ENCODE measurements at regions not wholly inside any gene's neighbourhood (a gene's known extent, or its start where the extent isn't known, plus 50 kb on each side); places are given as distances from the start of the nearest gene placed in this dataset.
"Not testable (repeated sequence)": the region's sequence is repeated elsewhere in the genome, so short reads cannot be mapped to it uniquely, and the experiment has no call there.

DNA sequence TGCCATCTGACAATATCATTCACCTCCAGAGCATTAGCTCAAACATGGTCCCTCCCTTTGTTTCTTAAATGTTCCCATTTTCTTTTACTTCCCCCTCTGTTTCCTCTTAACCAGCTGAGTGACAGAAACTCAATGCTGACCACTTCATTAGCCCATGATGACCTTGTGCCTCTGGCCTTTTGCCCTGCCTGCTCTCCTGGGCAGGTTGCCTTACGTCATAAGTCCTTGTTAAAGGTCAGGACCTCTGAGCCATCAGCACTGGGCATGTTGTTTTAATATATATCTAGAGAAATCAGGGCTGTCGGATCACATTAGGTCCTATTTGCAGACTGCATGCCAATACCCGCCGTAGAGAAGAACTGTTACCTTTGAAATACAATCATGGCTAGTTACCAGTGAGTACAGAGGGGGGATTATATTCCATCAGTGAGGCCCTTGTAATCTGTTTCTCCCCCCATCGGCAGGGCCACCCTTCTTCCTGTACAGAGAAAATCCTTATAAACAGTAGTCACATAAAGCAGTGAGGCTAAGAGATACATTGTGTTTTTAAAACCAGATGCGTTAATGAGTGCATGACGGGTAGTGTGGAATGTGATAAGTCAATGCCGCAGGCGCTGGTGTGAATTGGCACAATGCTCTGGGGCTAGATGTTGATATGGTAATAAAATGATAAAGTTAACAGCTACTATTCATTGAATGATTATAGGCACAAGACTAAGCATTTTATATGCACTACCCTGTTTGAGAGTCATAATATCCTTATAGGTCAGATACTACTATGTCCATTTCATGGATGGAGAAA lies 94.3 kb upstream of the ZFHX3 start:
- no peak for DNase-seq

GRCh38 chr16:73140929-73141328 lies 93.0 kb upstream of the ZFHX3 start:
- no peak for DNase-seq

DNA sequence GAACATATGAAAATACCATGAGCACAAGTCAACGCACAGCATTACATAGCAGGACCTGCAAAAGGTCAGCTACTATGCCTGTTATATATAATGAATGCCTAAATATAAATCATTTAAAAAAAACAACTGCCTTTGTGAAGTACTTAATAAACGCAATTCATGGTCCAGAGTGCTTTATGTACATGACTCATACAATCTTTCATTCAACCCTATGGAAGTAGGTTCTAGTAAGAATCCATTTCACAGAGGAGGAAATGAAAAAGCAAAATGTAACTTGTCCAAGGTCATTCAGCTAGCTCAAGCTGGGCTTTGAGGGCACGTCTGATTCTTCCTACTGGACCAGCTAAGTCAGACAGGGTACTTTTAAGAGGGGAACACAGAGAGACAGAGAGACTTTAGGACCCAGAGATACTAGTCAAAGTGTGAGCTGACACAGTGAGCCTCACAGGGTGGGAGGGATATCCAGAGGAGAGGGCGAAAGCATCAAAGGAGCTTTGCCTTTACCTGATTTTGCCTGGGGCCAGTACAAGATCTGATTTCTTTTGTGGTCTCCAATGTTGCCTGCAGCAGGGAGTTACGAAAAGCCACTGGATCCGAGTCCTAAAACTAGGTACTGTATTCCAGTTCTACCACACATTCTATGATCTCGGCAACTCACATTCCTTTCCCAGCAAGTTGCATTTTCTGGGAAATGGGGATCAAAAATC lies 83.4 kb upstream of the ZFHX3 start:
- no peak for DNase-seq

- DNase-seq = no peak
Observed at GRCh38 chr16:73129455-73129854, 81.5 kb upstream of the ZFHX3 start.

GRCh38 chr16:73126525-73126853 lies 78.6 kb upstream of the ZFHX3 start:
- DNase-seq = no peak

DNA sequence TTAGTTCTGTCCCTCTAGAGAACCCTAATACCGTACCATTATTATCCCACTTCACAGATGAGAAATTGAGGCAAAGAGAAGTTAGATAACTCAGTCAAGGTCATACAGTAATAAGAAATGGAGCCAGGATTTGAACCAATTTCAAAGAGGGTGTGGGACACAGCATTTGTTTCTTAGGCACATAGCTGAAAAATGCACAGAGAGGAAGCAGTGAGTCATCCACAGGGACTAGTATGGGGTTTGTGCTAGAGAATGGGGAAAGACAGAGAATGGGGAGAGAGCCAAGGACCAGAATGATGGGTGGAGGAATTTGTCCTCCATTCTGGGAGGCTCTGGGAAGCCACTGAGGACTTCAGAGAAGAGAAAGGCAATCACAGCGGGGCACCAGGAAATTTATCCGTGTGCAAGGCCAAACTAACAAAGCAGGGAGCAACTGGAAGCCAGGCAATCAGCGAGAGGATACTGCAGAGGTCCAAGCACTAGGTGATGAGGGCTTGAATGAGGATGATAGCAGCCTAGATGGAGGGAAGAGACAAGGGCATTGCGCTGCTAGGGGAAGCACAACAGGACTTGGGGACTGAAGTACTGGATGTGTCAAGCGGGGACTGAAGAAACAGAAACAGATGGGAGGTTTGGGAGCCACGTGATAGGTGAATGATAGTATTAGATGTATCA lies 78.1 kb upstream of the ZFHX3 start:
- DNase-seq = no peak

GRCh38 chr16:73124665-73125375 lies 76.9 kb upstream of the ZFHX3 start:
- no peak for DNase-seq

DNA sequence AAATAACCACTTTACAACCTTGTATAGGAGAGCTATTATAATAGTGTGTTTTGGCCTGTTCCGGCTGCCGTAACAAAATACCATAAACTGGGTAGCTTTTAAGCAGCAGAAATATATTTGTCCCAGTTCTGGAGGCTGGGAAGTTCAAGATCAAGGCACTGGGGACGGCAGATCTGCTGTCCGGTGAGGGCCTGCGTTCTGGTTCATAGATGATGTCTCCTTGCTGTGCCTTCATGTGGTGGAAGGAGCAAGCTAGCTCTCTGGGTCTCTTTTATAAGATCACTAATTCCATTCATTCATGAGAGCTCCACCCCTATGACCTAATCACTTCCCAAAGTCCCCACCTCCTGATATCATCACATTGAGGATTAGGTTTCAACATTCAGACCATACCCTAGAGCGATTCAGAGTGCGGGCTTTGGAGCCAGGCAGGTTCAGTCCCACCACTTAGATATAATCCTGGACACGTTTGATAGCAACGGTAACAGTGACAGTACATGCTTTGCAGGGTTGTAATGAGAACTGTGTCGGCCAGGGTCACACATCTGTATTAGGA lies 76.2 kb upstream of the ZFHX3 start:
- DNase-seq = no peak

- peak; percentile 76 for DNase-seq
Observed at GRCh38 chr16:73122604-73123391, 74.9 kb upstream of the ZFHX3 start.

DNA sequence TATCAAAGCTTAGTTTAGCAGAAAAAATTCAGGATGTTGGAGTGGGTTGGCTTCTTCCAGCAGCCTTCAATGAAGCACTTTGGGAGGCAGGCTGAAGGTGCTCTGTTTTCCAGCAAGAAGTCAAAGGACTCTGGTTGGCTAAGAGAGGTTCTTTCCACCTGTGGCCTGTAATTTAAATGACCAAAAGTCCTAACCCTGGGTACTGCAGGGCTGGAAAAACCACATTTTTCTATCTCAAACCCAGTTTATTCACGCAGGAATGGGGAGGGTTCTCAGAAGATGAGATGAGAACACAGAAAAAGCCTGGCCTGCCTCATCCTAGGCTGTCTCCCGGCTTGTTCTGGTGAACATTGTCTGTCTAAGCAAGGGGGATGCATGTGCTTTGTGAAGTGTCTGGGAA lies 68.6 kb upstream of the ZFHX3 start:
- DNase-seq = no peak

DNA sequence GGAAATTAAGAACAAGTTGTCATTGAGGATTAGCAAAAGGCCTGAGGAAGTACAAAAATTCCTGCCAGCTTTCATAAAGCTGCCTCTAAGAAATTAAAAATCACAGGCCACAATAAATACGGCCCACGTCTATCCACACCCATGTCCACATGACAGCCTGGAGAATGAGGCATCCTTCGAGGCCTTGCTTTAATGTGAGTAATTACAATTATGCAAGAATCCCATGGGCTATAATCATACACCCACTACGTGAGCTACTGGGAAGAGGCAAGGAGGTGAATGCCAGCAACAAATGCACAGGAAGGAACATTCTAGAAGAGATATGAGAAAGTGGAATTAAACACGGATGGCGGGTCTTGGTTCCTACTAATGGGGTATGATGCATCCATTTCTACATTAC lies 65.4 kb upstream of the ZFHX3 start:
- DNase-seq = no peak

DNA sequence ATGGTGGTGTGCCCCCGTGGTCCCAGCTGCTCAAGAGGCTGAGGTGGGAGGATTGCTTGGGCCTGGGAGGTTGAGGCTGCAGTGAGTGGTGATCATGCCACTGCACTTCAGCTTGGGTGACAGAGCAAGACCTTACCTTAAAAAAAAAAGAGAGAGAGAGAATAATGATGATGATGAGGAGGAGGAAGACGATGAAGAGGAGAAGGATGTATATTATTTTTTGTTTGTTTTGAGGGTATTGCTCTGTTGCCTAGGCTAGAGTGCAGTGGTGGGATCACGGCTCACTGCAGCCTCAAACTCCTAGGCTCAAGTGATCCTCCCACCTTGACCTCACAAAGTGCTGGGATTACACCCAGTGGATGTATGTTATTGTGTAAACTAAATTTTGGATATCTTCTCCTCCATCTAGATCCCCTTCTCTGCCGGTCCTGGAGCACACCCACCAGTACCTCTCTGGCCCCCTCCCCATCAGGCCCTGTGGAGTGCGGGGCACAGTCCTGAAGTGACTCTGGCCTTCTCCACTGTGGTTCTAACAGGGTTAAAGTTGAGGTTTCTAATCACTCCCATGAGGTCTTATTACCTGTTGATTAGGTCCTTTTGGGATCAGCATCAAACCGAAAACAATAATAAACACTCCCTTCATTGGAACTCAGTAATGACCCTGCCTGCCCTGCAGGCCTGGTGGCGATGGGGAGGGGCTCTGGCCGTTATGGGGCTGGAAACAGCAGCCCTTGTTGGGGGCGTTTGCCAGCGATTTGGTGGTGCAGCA lies 60.5 kb upstream of the ZFHX3 start:
- no peak for DNase-seq

DNA sequence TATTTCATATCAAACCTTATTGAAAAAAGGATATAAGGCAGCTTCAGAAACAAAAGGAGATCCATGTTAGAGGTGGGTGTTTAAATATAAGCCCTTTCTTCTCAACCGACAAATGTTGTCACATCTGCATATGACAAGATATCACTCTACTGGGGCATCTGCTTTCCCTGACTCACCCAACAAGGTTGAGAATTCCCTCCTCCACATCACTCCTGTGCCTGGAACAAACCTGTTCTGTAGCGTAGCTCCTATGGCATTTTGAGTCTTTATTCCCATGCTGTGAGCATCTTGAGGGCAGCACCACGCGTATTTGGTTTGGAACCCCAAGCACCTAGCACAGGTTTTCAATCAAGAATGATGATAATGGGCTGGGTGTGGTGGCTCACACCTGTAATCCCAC lies 59.4 kb upstream of the ZFHX3 start:
- DNase-seq = no peak

GRCh38 chr16:73106329-73107034 lies 58.6 kb upstream of the ZFHX3 start:
- no peak for DNase-seq

DNA sequence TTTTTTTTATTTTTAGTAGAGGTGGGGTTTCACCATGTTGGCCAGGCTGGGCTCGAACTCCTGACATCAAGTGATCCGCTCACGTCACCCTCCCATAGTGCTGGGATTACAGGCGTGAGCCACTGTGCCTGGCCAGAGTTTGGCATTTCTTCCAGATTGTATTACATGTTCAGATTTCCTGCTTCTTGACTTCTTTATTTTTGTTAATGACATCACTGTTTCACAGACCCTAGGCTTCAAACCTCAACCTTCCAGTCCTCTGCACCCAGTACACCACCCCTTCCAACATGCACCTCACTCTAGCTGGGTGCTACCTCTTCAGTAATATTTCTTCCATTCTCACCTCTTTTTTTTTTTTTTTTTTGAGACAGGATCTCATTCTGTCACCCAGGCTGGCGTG lies 53.6 kb upstream of the ZFHX3 start:
- DNase-seq = no peak

- not testable (repeated sequence) for DNase-seq
Observed at GRCh38 chr16:73099601-73100000, 51.7 kb upstream of the ZFHX3 start.

Measured in femur (tissue), 1 donor.